Loucy (cell line): ENCODE measurements at regions not wholly inside any gene's neighbourhood (a gene's known extent, or its start where the extent isn't known, plus 50 kb on each side); places are given as distances from the start of the nearest gene placed in this dataset.

ENCODE experiments used
- H2AFZ ChIP-seq: fragments of 200-600 bp; sonication (generic); 2 replicates; pipeline ENCODE4 v1.6.0; 2016; ENCODE audit warnings: antibody characterized with exemption, mild to moderate bottlenecking, low read length, moderate library complexity
- H3F3A ChIP-seq: fragments of 200-600 bp; 2 replicates; pipeline ENCODE4 v1.6.0; 2016; ENCODE audit warnings: antibody characterized with exemption, low read depth, mild to moderate bottlenecking
- H3K27me3 ChIP-seq: fragments of 200-600 bp; sonication (generic); 2 replicates; pipeline ENCODE4 v1.6.1; 2014; ENCODE audit warnings: low read length, mild to moderate bottlenecking; ENCODE audit not compliant: insufficient read depth, poor library complexity, severe bottlenecking
- H3K36me3 ChIP-seq: fragments of 200-600 bp; sonication (generic); 2 replicates; pipeline ENCODE4 v1.6.1; 2016; ENCODE audit warnings: low read length; ENCODE audit not compliant: insufficient read depth
- H3K4me1 ChIP-seq: fragments of 200-600 bp; sonication (generic); 2 replicates; pipeline ENCODE4 v1.5.1; 2014; ENCODE audit warnings: low read length, mild to moderate bottlenecking; ENCODE audit not compliant: insufficient read depth, poor library complexity, severe bottlenecking
- H3K4me2 ChIP-seq: fragments of 200-600 bp; sonication (generic); 2 replicates; pipeline ENCODE4 v1.6.0; 2014; ENCODE audit warnings: antibody characterized with exemption, low read length, low read depth, mild to moderate bottlenecking; ENCODE audit not compliant: poor library complexity, severe bottlenecking
- H3K4me3 ChIP-seq: fragments of 200-600 bp; sonication (generic); 2 replicates; pipeline ENCODE4 v1.5.1; 2014; ENCODE audit warnings: low read length, mild to moderate bottlenecking, mixed read lengths; ENCODE audit not compliant: poor library complexity, severe bottlenecking
- H3K79me2 ChIP-seq: fragments of 200-600 bp; sonication (generic); 2 replicates; pipeline ENCODE4 v1.6.1; 2014; ENCODE audit warnings: low read length; ENCODE audit not compliant: insufficient read depth
- H3K9ac ChIP-seq: fragments of 200-600 bp; sonication (generic); 2 replicates; pipeline ENCODE4 v1.6.0; 2014; ENCODE audit warnings: mild to moderate bottlenecking, low read depth, low read length, moderate library complexity; ENCODE audit not compliant: poor library complexity, severe bottlenecking
- H3K9me2 ChIP-seq: fragments of 200-600 bp; sonication (generic); replicated peaks from 2 replicates; pipeline ENCODE4 v1.6.1; 2016; ENCODE audit warnings: low read depth, low read length, mixed read lengths
- H3K9me3 ChIP-seq: fragments of 200-600 bp; sonication (generic); 2 replicates; pipeline ENCODE4 v1.6.1; 2014; ENCODE audit warnings: mild to moderate bottlenecking, antibody characterized with exemption, low read length, low read depth; ENCODE audit not compliant: insufficient read depth
- H4K20me1 ChIP-seq: fragments of 200-600 bp; sonication (generic); 2 replicates; pipeline ENCODE4 v1.6.0; 2014; ENCODE audit warnings: antibody characterized with exemption, low read length, mild to moderate bottlenecking; ENCODE audit not compliant: insufficient read depth, poor library complexity, severe bottlenecking
- EZH2phosphoT487 ChIP-seq: fragments of 200-600 bp; IDR thresholded peaks from 2 replicates; pipeline ENCODE4 v1.6.1; 2018; ENCODE audit warnings: antibody characterized with exemption, mild to moderate bottlenecking, moderate library complexity, borderline replicate concordance
- TF ChIP-seq, protein P1 (sequence below): fragments of 200-600 bp; sonication (generic); conservative IDR thresholded peaks from 2 replicates; pipeline ENCODE4 v1.5.1; 2014; ENCODE audit warnings: mild to moderate bottlenecking, antibody characterized with exemption, low read length

DNA sequence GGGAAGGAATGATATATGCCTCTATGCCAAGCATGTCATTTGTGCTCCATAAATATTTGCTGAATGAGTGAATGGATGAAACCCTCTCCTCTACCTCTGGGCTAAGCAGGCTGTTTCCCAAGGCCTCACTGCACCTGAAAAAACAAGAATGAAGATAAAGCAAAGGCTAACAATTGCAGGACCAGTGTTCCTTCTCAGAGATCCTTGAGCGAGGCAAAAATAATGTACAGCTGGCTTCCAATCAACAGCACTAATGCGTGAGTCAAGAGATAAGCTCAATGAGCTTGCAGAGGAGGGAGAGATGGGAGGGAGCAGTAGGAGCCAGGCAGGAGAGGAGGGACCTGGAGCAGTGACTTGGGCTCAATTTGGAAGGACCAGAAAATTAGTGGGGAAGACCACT is 144.5 kb upstream of the NFE2L3 start:
- H4K20me1 ChIP-seq = no peaks in the 10 kb centered on the region
- H3K9me2 ChIP-seq = no peaks in the 10 kb centered on the region
- TF ChIP-seq EZH2phosphoT487 = no peak
- TF ChIP-seq, protein P1, sequence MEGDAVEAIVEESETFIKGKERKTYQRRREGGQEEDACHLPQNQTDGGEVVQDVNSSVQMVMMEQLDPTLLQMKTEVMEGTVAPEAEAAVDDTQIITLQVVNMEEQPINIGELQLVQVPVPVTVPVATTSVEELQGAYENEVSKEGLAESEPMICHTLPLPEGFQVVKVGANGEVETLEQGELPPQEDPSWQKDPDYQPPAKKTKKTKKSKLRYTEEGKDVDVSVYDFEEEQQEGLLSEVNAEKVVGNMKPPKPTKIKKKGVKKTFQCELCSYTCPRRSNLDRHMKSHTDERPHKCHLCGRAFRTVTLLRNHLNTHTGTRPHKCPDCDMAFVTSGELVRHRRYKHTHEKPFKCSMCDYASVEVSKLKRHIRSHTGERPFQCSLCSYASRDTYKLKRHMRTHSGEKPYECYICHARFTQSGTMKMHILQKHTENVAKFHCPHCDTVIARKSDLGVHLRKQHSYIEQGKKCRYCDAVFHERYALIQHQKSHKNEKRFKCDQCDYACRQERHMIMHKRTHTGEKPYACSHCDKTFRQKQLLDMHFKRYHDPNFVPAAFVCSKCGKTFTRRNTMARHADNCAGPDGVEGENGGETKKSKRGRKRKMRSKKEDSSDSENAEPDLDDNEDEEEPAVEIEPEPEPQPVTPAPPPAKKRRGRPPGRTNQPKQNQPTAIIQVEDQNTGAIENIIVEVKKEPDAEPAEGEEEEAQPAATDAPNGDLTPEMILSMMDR = no peak
- H3K4me2 ChIP-seq = no peak overlapping the region
- H2AFZ ChIP-seq = no peak overlapping the region
- no peak overlapping the region for H3K4me3 ChIP-seq
- H3F3A ChIP-seq = no peaks in the 10 kb centered on the region
- peaks cover 11% of the 10 kb centered on the region for H3K27me3 ChIP-seq
- H3K79me2 ChIP-seq = no peaks in the 10 kb centered on the region
- H3K9ac ChIP-seq = no peak overlapping the region
- no peaks in the 10 kb centered on the region for H3K36me3 ChIP-seq
- no peaks in the 10 kb centered on the region for H3K9me3 ChIP-seq
- no peaks in the 10 kb centered on the region for H3K4me1 ChIP-seq

DNA sequence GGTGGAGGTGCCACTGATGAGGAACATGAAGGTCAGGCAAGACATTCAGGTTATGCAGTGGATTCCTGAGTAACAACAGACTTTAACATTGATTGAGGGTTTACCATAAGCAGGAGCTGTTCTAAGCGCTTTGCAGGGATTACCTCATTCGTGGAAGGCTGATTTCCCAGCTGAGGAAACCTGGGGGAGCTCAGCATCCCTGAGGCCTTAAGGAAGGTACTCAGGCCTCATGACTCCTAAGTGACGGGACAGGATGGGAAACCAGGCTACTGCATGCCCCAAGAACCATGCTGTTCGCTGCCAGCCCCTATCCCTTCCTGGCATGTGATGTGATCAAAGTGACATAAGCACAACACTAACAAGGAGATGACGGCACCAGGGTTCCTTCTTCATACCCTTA is 143.6 kb upstream of the NFE2L3 start:
- TF ChIP-seq EZH2phosphoT487 = no peak
- TF ChIP-seq, protein P1 = no peak
- no peaks in the 10 kb centered on the region for H3K79me2 ChIP-seq
- H3F3A ChIP-seq = no peaks in the 10 kb centered on the region
- H3K9me2 ChIP-seq = no peaks in the 10 kb centered on the region
- H3K9me3 ChIP-seq = no peaks in the 10 kb centered on the region
- H4K20me1 ChIP-seq = no peaks in the 10 kb centered on the region
- H2AFZ ChIP-seq = no peak overlapping the region
- H3K4me3 ChIP-seq = no peak overlapping the region
- no peak overlapping the region for H3K4me2 ChIP-seq
- peaks cover 11% of the 10 kb centered on the region for H3K27me3 ChIP-seq
- no peak overlapping the region for H3K9ac ChIP-seq
- no peaks in the 10 kb centered on the region for H3K36me3 ChIP-seq
- no peaks in the 10 kb centered on the region for H3K4me1 ChIP-seq

DNA sequence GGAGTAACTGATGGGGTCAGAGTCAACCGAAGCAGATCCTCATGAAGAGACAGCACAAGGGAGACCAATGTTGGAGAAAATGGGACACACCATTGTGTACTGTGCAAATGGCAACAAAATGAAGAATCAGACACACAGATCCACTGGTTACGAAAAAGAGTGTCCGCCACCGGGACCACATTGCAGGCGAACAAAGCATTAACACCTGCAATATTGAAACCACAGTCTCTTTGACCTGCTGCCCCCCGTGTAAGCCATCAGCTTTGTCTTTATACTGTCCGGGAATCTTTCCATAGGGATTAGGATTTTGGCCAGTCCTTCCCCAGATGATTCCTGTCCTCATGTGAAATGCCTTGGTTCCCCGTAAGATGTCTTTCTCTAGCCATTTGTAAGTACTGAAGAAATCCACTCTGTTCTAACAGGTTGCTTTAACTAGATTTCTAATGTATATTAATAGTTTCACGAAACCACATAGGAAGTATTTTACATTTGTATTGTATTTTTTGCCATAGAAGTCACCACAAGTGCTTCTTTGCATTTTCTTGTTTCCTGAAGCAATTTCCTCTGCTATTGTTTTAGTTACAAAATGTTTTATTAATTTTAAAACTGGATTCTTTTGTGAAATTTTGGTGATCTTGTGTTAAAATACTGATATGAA is 140.8 kb upstream of the NFE2L3 start:
- no peaks in the 10 kb centered on the region for H4K20me1 ChIP-seq
- no peaks in the 10 kb centered on the region for H3K4me1 ChIP-seq
- H3K9me2 ChIP-seq = no peaks in the 10 kb centered on the region
- H2AFZ ChIP-seq = no peak overlapping the region
- no peaks in the 10 kb centered on the region for H3F3A ChIP-seq
- no peaks in the 10 kb centered on the region for H3K9me3 ChIP-seq
- H3K79me2 ChIP-seq = no peaks in the 10 kb centered on the region
- H3K9ac ChIP-seq = no peak overlapping the region
- peaks cover 6% of the 10 kb centered on the region for H3K27me3 ChIP-seq
- no peak for TF ChIP-seq EZH2phosphoT487
- TF ChIP-seq, protein P1 = no peak
- H3K36me3 ChIP-seq = no peaks in the 10 kb centered on the region
- no peak overlapping the region for H3K4me3 ChIP-seq
- H3K4me2 ChIP-seq = no peak overlapping the region
